NB4 (cell line): ENCODE measurements at regions not wholly inside any gene's neighbourhood (a gene's known extent, or its start where the extent isn't known, plus 50 kb on each side); places are given as distances from the start of the nearest gene placed in this dataset.

Experiments used
- DNase-seq: peaks from one replicate; pipeline ENCODE4 v3.0.0; 2010; ENCODE audit warnings: low read depth
- H3K4me3 ChIP-seq: one replicate; pipeline ENCODE4 v1.5.1; 2011; ENCODE audit warnings: mild to moderate bottlenecking, low read depth, low read length, moderate library complexity
- MAX ChIP-seq: IDR thresholded peaks from 2 replicates; pipeline ENCODE4 v1.6.1; 2011; ENCODE audit warnings: low read depth, low read length
- MYC ChIP-seq: IDR thresholded peaks from 2 replicates; pipeline ENCODE4 v1.6.1; 2011; ENCODE audit warnings: low read depth, low read length
- POLR2A ChIP-seq: IDR thresholded peaks from 2 replicates; pipeline ENCODE4 v1.6.1; 2011; ENCODE audit warnings: mild to moderate bottlenecking; ENCODE audit not compliant: insufficient read length; ENCODE audit errors: extremely low read depth
- TF ChIP-seq, protein P1 (sequence below): IDR thresholded peaks from one replicate; pipeline ENCODE4 v1.5.1; 2012; ENCODE audit warnings: low read depth, low read length

GRCh38 chr2:194494401-194494800 is 1162.6 kb upstream of the SLC39A10 start:
- TF ChIP-seq, protein P1, sequence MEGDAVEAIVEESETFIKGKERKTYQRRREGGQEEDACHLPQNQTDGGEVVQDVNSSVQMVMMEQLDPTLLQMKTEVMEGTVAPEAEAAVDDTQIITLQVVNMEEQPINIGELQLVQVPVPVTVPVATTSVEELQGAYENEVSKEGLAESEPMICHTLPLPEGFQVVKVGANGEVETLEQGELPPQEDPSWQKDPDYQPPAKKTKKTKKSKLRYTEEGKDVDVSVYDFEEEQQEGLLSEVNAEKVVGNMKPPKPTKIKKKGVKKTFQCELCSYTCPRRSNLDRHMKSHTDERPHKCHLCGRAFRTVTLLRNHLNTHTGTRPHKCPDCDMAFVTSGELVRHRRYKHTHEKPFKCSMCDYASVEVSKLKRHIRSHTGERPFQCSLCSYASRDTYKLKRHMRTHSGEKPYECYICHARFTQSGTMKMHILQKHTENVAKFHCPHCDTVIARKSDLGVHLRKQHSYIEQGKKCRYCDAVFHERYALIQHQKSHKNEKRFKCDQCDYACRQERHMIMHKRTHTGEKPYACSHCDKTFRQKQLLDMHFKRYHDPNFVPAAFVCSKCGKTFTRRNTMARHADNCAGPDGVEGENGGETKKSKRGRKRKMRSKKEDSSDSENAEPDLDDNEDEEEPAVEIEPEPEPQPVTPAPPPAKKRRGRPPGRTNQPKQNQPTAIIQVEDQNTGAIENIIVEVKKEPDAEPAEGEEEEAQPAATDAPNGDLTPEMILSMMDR, result no peak
- TF ChIP-seq POLR2A, result no peak
- TF ChIP-seq MYC, result no peak
- TF ChIP-seq MAX, result no peak
- DNase-seq, result no peak
- no peak overlapping the region for H3K4me3 ChIP-seq

DNA sequence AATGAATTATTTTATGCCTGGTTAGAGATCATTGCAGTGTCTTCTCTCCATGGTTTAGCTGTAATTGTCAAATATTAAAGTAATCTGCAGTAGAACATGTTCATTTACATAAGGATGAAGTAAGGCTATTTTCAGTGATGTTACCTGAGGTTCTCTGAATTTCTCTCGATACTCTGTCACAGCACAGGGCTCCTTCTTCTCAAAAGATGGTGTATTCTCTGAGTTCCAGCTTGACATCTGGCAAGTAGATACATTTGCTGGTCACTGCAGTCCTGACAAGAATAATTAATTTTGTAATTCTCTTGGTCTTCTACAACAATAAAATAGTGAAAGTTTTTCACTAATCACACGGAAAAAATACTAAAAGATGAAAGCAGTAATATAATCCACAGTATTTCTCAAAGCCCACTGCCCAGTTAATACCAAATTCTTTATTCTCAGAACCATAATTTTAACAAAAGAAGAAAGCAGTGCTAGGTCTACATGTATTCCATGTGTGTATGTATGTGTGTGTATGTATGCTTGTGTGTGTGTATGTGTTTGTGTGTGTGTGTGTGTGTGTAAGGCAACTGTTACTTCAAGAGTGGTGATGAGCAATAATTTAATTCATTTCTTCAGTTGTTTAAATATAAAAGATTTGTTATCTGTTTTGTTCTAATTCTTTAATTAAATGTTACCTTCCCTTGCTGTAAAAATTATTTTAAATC is 1165.5 kb upstream of the SLC39A10 start:
- no peak for DNase-seq
- TF ChIP-seq MAX (no peak), MYC (no peak), POLR2A (no peak)
- TF ChIP-seq, protein P1, result no peak
- no peak overlapping the region for H3K4me3 ChIP-seq

DNA sequence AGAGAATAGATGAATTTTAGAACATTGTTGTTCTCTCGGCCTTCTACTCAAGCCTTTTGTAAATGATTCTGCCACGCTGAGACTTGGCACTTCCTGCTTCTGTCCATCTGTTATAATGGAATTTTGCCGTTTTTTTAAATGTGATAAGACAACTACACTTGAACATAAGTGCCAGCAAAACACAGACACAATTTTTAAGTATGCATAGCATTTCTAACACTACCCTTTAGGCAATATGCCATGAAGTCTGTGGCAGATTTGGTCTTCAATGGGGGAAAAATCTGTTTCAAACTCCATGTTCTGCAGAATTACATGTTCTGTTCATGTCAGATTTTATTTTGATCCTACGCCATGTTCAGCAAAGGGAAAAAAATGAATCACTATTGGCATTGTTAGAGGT is 1170.7 kb upstream of the SLC39A10 start:
- no peak overlapping the region for H3K4me3 ChIP-seq
- no peak for DNase-seq
- TF ChIP-seq, protein P1, result no peak
- TF ChIP-seq MYC (no peak), MAX (no peak), POLR2A (no peak)

- TF ChIP-seq, protein P1, result no peak
- TF ChIP-seq POLR2A, result no peak
- no peak for TF ChIP-seq MAX
- H3K4me3 ChIP-seq, result no peak overlapping the region
- no peak for DNase-seq
Observed at GRCh38 chr2:194483041-194483440, 1174.0 kb upstream of the SLC39A10 start.

GRCh38 chr2:194465641-194466040 is 1191.4 kb upstream of the SLC39A10 start:
- no peak overlapping the region for H3K4me3 ChIP-seq
- DNase-seq, result no peak
- TF ChIP-seq, protein P1, result no peak
- TF ChIP-seq MAX (no peak), POLR2A (no peak), MYC (no peak)
